ENCODE measurements at regions not wholly inside any gene's neighbourhood (a gene's known extent, or its start where the extent isn't known, plus 50 kb on each side); places are given as distances from the start of the nearest gene placed in this dataset.

- H3K4me3 ChIP-seq (ENCODE audit: low read length in 2 of 2): no peak overlapping the region
- no peak overlapping the region for H3K9ac ChIP-seq (ENCODE audit: low read length in 2 of 2)
- H3K9me3 ChIP-seq (ENCODE audit: control insufficient read depth in 2 of 2, low read length in 2 of 2): no peaks in the 10 kb centered on the region
- H3K27ac ChIP-seq (ENCODE audit: low read length): no peak overlapping the region
- no peaks in the 10 kb centered on the region for H3K36me3 ChIP-seq (ENCODE audit: control insufficient read depth in 2 of 2, insufficient read depth in 2 of 2, low read length in 2 of 2)
- H3K27me3 ChIP-seq (ENCODE audit: control insufficient read depth in 1 of 2, insufficient read depth in 2 of 2, low read length in 2 of 2): no peaks in the 10 kb centered on the region
- no peaks in the 10 kb centered on the region for H3K4me1 ChIP-seq (ENCODE audit: control insufficient read depth, insufficient read depth, low read length)
Observed at GRCh38 chr15:37360724-37361123, 260.4 kb upstream of the MEIS2 start.

- no peaks in the 10 kb centered on the region for H3K4me1 ChIP-seq (ENCODE audit: control insufficient read depth, insufficient read depth, low read length)
- H3K4me3 ChIP-seq (ENCODE audit: low read length in 2 of 2): no peak overlapping the region
- no peaks in the 10 kb centered on the region for H3K27me3 ChIP-seq (ENCODE audit: control insufficient read depth in 1 of 2, insufficient read depth in 2 of 2, low read length in 2 of 2)
- no peak overlapping the region for H3K9ac ChIP-seq (ENCODE audit: low read length in 2 of 2)
- H3K36me3 ChIP-seq (ENCODE audit: control insufficient read depth in 2 of 2, insufficient read depth in 2 of 2, low read length in 2 of 2): no peaks in the 10 kb centered on the region
- no peak overlapping the region for H3K27ac ChIP-seq (ENCODE audit: low read length)
- H3K9me3 ChIP-seq (ENCODE audit: control insufficient read depth in 2 of 2, low read length in 2 of 2): no peaks in the 10 kb centered on the region
Observed at GRCh38 chr15:37361621-37362020, 261.3 kb upstream of the MEIS2 start.

DNA sequence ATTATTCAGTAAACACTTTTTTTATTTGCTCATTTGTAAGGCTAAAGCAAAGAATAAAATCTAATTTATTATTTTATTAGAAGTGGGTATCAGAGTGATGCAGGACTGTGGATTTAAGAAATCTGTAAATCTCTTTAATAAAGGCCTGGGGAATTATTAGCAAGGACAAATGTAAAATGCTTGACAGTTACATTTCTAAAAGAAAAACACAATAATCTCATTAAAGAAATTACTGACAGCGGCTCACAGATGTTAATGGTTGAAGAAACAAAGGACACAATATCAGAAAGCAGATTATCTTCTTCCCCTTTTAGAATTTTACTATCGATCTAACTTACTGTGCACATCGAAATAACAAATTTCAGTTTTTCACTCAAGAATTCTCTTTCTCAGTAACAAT lies 262.1 kb upstream of the MEIS2 start:
- Histone ChIP-seq H3K36me3 (ENCODE audit: control insufficient read depth in 2 of 2, insufficient read depth in 2 of 2, low read length in 2 of 2) (no peaks in the 10 kb centered on the region), H3K4me1 (ENCODE audit: control insufficient read depth, insufficient read depth, low read length) (no peaks in the 10 kb centered on the region), H3K27me3 (ENCODE audit: control insufficient read depth in 1 of 2, insufficient read depth in 2 of 2, low read length in 2 of 2) (no peaks in the 10 kb centered on the region), H3K27ac (ENCODE audit: low read length) (no peak overlapping the region), H3K4me3 (ENCODE audit: low read length in 2 of 2) (no peak overlapping the region), H3K9ac (ENCODE audit: low read length in 2 of 2) (no peak overlapping the region), H3K9me3 (ENCODE audit: control insufficient read depth in 2 of 2, low read length in 2 of 2) (no peaks in the 10 kb centered on the region)

DNA sequence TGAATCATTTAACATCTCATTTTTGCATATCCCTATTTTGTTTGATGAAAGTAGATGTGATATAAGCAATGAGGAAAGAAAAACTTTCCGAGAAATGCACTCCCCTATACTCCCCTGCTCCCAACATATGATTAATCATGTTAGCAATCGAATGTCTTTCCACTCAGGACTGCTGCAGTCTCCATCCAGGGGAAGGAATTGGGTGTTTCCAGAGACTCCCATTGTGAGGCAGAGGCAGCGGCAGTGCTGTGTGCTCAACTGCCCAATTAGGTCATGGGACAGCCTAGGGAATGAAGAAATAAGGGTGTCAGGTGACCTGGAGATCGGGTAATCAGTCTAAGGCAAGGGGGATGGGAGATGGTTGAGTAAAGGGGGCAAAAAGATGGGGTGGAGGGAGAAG lies 268.6 kb upstream of the MEIS2 start:
- no peaks in the 10 kb centered on the region for H3K27me3 ChIP-seq (ENCODE audit: control insufficient read depth in 1 of 2, insufficient read depth in 2 of 2, low read length in 2 of 2)
- H3K9me3 ChIP-seq (ENCODE audit: control insufficient read depth in 2 of 2, low read length in 2 of 2): no peaks in the 10 kb centered on the region
- H3K36me3 ChIP-seq (ENCODE audit: control insufficient read depth in 2 of 2, insufficient read depth in 2 of 2, low read length in 2 of 2): no peaks in the 10 kb centered on the region
- H3K4me1 ChIP-seq (ENCODE audit: control insufficient read depth, insufficient read depth, low read length): no peaks in the 10 kb centered on the region
- no peak overlapping the region for H3K9ac ChIP-seq (ENCODE audit: low read length in 2 of 2)
- no peak overlapping the region for H3K27ac ChIP-seq (ENCODE audit: low read length)
- H3K4me3 ChIP-seq (ENCODE audit: low read length in 2 of 2): no peak overlapping the region

DNA sequence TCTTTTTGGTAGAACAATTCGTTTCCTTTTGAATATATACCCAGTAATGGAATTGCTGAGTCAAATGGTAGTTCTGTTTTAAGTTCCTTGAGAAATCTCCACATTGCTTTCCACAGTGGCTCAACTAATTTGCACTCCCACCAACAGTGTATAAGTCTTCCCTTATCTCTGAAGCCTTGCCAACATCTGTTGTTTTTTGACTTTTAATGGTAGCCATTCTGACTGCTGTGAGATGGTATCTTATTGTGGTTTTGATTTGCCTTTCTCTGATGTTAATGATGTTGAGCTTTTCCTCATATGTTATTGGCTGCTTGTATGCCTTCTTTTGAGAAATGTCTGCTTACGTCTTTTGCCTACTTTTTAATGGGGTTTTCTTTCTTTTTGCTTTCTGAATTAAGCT lies 270.6 kb upstream of the MEIS2 start:
- H3K4me1 ChIP-seq (ENCODE audit: control insufficient read depth, insufficient read depth, low read length): no peaks in the 10 kb centered on the region
- no peaks in the 10 kb centered on the region for H3K27me3 ChIP-seq (ENCODE audit: control insufficient read depth in 1 of 2, insufficient read depth in 2 of 2, low read length in 2 of 2)
- no peaks in the 10 kb centered on the region for H3K36me3 ChIP-seq (ENCODE audit: control insufficient read depth in 2 of 2, insufficient read depth in 2 of 2, low read length in 2 of 2)
- no peak overlapping the region for H3K9ac ChIP-seq (ENCODE audit: low read length in 2 of 2)
- H3K27ac ChIP-seq (ENCODE audit: low read length): no peak overlapping the region
- H3K9me3 ChIP-seq (ENCODE audit: control insufficient read depth in 2 of 2, low read length in 2 of 2): no peaks in the 10 kb centered on the region
- H3K4me3 ChIP-seq (ENCODE audit: low read length in 2 of 2): no peak overlapping the region

DNA sequence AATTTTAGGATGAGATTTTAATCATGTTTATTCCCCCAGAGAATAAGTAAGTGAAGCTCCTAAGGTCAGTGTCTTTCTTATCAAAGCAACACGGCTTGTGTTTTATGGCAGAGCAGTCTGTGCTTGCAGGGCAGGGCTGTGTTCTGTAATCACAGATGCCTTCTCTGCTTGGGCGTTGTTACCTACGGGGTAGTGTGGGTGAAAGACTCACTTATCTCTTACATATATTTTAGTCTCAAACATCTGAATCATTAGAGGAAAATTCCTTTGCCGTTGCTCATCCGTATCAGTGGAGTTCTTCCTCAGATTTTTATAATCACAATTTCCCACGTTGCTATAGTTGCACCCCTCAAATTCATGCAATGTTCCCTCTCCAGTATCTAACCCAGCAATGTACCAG lies 271.7 kb upstream of the MEIS2 start:
- Histone ChIP-seq H3K9me3 (ENCODE audit: control insufficient read depth in 2 of 2, low read length in 2 of 2) (no peaks in the 10 kb centered on the region), H3K27me3 (ENCODE audit: control insufficient read depth in 1 of 2, insufficient read depth in 2 of 2, low read length in 2 of 2) (no peaks in the 10 kb centered on the region), H3K9ac (ENCODE audit: low read length in 2 of 2) (no peak overlapping the region), H3K4me3 (ENCODE audit: low read length in 2 of 2) (no peak overlapping the region), H3K4me1 (ENCODE audit: control insufficient read depth, insufficient read depth, low read length) (no peaks in the 10 kb centered on the region), H3K27ac (ENCODE audit: low read length) (no peak overlapping the region), H3K36me3 (ENCODE audit: control insufficient read depth in 2 of 2, insufficient read depth in 2 of 2, low read length in 2 of 2) (no peaks in the 10 kb centered on the region)

DNA sequence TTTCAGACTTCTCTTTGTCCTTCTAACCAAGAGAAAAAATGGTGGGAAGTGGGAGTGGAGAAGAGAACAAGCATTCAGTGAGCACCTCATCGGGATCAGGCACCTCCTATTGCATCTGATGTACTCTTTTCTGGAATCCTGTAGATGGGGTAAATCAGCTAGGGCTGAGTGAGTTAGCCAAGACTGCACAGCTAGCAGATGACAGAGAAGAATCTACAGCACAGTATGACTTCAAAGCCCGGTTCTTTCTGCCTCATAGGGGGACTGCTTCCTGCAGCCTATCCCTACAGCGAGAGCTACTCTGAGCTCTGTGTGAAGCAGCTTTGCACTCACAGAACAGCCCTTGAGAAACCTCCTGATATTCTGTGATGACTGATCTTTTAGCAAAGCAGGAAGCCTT lies 275.2 kb upstream of the MEIS2 start:
- Histone ChIP-seq H3K27ac (ENCODE audit: low read length) (no peak overlapping the region), H3K36me3 (ENCODE audit: control insufficient read depth in 2 of 2, insufficient read depth in 2 of 2, low read length in 2 of 2) (no peaks in the 10 kb centered on the region)

DNA sequence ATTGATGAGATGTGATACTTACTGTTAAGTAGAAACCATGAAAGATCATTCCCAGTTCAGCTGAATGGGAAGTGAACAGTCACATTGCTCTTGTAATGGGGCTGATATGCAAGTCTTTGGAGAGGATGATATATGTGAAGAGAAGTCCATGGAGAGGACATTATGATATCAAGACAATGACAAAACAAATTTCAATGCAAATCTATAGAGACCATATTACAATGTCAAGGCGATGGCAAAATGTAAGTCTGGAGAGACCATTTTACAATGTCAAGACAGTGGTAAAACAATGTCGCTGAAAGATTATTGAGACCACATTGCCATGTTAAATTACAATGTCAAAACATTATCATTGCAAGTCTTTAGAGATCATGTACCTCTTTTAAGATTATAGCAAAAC lies 277.1 kb upstream of the MEIS2 start:
- Histone ChIP-seq H3K36me3 (ENCODE audit: control insufficient read depth in 2 of 2, insufficient read depth in 2 of 2, low read length in 2 of 2) (no peaks in the 10 kb centered on the region), H3K27me3 (ENCODE audit: control insufficient read depth in 1 of 2, insufficient read depth in 2 of 2, low read length in 2 of 2) (no peaks in the 10 kb centered on the region), H3K27ac (ENCODE audit: low read length) (no peak overlapping the region), H3K9ac (ENCODE audit: low read length in 2 of 2) (no peak overlapping the region), H3K4me3 (ENCODE audit: low read length in 2 of 2) (no peak overlapping the region), H3K9me3 (ENCODE audit: control insufficient read depth in 2 of 2, low read length in 2 of 2) (no peaks in the 10 kb centered on the region), H3K4me1 (ENCODE audit: control insufficient read depth, insufficient read depth, low read length) (no peaks in the 10 kb centered on the region)

More for the DNA sequence above, 275.2 kb upstream of the MEIS2 start:
- H3K27me3 ChIP-seq (ENCODE audit: control insufficient read depth in 1 of 2, insufficient read depth in 2 of 2, low read length in 2 of 2): no peaks in the 10 kb centered on the region
- H3K4me3 ChIP-seq (ENCODE audit: low read length in 2 of 2): no peak overlapping the region
- H3K9me3 ChIP-seq (ENCODE audit: control insufficient read depth in 2 of 2, low read length in 2 of 2): no peaks in the 10 kb centered on the region
- no peaks in the 10 kb centered on the region for H3K4me1 ChIP-seq (ENCODE audit: control insufficient read depth, insufficient read depth, low read length)
- H3K9ac ChIP-seq (ENCODE audit: low read length in 2 of 2): no peak overlapping the region

DNA sequence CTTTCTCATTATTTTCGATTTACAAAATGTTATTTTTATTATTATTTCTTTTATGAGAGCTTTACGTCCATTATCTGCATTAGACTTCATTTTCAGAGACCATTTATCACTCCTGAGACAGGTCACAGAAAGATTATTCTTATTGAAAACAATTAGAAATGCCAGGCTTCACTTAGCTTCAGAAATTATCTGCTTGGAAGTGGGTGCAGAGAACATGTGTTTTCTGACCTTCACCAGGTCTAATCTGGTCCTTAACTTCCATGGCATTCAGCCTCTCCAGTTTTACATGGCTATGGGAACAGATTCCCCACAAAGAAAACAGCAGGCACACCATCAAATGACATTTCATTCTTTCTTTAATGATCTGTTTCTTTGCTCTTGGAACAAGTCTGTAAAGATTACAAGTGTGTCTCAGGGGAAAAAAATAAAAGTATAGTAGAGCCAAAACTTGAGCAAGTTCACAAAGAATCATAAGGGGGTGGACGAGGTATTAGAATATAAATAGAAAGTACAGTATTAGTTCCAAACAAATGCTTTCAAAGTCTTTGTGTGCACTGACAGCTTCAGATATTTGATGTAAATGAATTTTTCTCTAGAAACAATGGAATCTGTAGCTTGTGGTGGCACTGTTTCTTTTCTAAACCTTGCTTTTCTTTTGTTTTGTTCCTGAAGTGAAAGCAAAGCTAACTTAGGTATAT lies 294.2 kb upstream of the MEIS2 start:
- Histone ChIP-seq H3K27me3 (ENCODE audit: control insufficient read depth in 1 of 2, insufficient read depth in 2 of 2, low read length in 2 of 2) (no peaks in the 10 kb centered on the region), H3K9ac (ENCODE audit: low read length in 2 of 2) (no peak overlapping the region), H3K4me3 (ENCODE audit: low read length in 2 of 2) (no peak overlapping the region), H3K27ac (ENCODE audit: low read length) (no peak overlapping the region), H3K4me1 (ENCODE audit: control insufficient read depth, insufficient read depth, low read length) (no peaks in the 10 kb centered on the region), H3K36me3 (ENCODE audit: control insufficient read depth in 2 of 2, insufficient read depth in 2 of 2, low read length in 2 of 2) (no peaks in the 10 kb centered on the region), H3K9me3 (ENCODE audit: control insufficient read depth in 2 of 2, low read length in 2 of 2) (peaks cover 0 to 1% of the 10 kb centered on the region in 2 donors)

DNA sequence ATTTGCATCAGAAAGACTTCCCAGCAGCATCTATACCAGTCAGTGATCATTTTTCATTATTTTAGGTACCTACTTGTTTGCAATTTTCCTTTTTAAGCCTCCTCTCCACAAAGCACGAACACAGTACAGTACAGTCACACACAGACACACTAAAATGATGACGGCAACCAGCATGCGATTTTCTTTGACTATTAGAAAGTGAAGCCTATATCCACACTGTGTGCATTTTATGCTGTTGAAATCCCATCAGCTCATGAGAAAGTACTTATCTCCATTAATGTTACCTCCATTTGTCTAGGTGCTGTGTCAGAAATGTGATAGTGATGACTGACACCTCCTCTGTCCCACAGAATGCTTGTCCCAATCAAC lies 294.7 kb upstream of the MEIS2 start:
- no peaks in the 10 kb centered on the region for H3K4me1 ChIP-seq (ENCODE audit: control insufficient read depth, insufficient read depth, low read length)
- no peaks in the 10 kb centered on the region for H3K36me3 ChIP-seq (ENCODE audit: control insufficient read depth in 2 of 2, insufficient read depth in 2 of 2, low read length in 2 of 2)
- no peak overlapping the region for H3K9ac ChIP-seq (ENCODE audit: low read length in 2 of 2)
- no peak overlapping the region for H3K27ac ChIP-seq (ENCODE audit: low read length)
- no peaks in the 10 kb centered on the region for H3K27me3 ChIP-seq (ENCODE audit: control insufficient read depth in 1 of 2, insufficient read depth in 2 of 2, low read length in 2 of 2)
- no peaks in the 10 kb centered on the region for H3K9me3 ChIP-seq (ENCODE audit: control insufficient read depth in 2 of 2, low read length in 2 of 2)
- H3K4me3 ChIP-seq (ENCODE audit: low read length in 2 of 2): no peak overlapping the region

DNA sequence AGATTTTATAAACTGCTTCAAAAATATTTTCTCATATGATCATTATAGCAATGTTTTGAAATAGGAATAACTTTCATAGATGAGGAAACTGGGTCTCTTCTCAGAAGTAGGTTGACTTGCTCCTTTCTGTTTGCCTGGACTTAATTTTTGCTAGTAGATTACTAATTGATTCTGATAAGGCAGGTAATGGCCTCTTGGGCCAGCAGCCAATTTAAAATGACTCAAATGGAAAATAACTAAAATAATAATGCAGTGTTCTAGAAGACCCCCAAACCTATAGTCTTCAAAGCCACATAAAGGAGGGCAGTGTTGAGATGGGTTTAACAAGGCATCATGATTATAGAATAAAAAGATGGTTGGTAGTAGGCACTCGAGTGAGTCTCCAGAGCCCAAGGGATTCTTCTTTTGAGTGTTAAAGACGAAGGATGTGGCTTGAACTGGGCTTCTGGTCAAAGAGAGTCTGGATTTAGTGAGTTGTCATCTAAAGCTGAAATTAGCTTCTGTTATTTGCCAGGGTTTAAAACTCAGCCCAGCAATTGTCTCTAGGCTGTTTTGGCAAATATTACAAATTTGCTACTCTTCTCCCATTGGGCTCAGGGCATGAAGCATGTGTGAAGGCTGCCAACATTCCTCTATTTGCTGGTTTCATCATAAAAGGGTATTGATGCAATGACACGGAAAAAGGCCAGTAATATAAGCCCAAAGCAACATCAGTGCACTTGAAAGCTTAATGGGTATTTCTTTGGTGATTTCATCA lies 297.1 kb upstream of the MEIS2 start:
- H3K27me3 ChIP-seq (ENCODE audit: control insufficient read depth in 1 of 2, insufficient read depth in 2 of 2, low read length in 2 of 2): no peaks in the 10 kb centered on the region
- no peak overlapping the region for H3K27ac ChIP-seq (ENCODE audit: low read length)
- H3K9me3 ChIP-seq (ENCODE audit: control insufficient read depth in 2 of 2, low read length in 2 of 2): no peaks in the 10 kb centered on the region
- H3K36me3 ChIP-seq (ENCODE audit: control insufficient read depth in 2 of 2, insufficient read depth in 2 of 2, low read length in 2 of 2): no peaks in the 10 kb centered on the region
- no peaks in the 10 kb centered on the region for H3K4me1 ChIP-seq (ENCODE audit: control insufficient read depth, insufficient read depth, low read length)
- no peak overlapping the region for H3K4me3 ChIP-seq (ENCODE audit: low read length in 2 of 2)
- H3K9ac ChIP-seq (ENCODE audit: low read length in 2 of 2): no peak overlapping the region
